Activated naive CD8-positive, alpha-beta T cell treated with anti-CD3 and anti-CD28 coated beads, Interleukin-2, amount 10 ng/mL, durations not matched to agents 7 days and 5 days (primary cell): ENCODE measurements at regions not wholly inside any gene's neighbourhood (a gene's known extent, or its start where the extent isn't known, plus 50 kb on each side); places are given as distances from the start of the nearest gene placed in this dataset.
"Not testable (repeated sequence)": the region's sequence is repeated elsewhere in the genome, so short reads cannot be mapped to it uniquely, and the experiment has no call there.

Experiments used
- ATAC-seq: fragments of 150-1000 bp; cut with Tn5 transposase; one replicate; pipeline ENCODE4 v1.10.0; 2021; ENCODE audit warnings: low read depth, moderate library complexity
- POLR2A ChIA-PET: fragments of 350-600 bp; sonication (Branson Sonifier 250); formaldehyde crosslinking; loops from one replicate; lab custom pipeline; 2021; ENCODE audit warnings: antibody characterized with exemption; lab: Charles Lee
- DNase-seq: peaks from one replicate; pipeline ENCODE4 v3.0.0; 2021
- H3K27ac Mint-ChIP-seq: one replicate; pipeline ENCODE4 v1.8.0; 2022; ENCODE audit warnings: mild to moderate bottlenecking, mixed read lengths
- H3K27me3 Mint-ChIP-seq: one replicate; pipeline ENCODE4 v1.8.0; 2022; ENCODE audit warnings: mild to moderate bottlenecking, moderate library complexity, mixed read lengths
- H3K36me3 Mint-ChIP-seq: one replicate; pipeline ENCODE4 v1.8.0; 2021; ENCODE audit warnings: mild to moderate bottlenecking, mixed read lengths
- H3K4me1 Mint-ChIP-seq: one replicate; pipeline ENCODE4 v1.8.0; 2021; ENCODE audit warnings: mixed read lengths
- H3K4me3 Mint-ChIP-seq: one replicate; pipeline ENCODE4 v1.8.0; 2022; ENCODE audit warnings: mild to moderate bottlenecking, moderate library complexity, mixed read lengths
- H3K9me3 Mint-ChIP-seq: one replicate; pipeline ENCODE4 v1.8.0; 2021; ENCODE audit warnings: mixed read lengths

DNA sequence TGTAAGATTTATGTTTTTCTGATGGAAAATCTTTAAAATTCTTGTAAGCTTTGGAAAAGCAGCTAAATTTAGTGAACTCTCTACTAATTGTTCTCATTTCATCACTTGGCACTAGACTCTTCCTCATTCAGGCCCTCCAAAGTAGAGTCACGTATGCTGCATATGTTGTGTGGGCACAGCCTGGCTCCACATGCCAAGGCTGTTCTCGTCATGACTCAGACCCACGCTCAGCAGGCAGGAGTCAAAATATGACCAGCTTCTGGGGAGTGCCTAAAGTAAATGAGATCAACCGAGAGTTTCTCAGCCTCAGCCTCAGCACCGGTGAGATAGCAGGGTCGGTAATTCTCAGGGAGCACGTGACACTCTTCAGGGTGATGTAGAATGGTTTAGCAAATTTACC, 1672.9 kb downstream of the REEP3 start:
- no peaks in the 10 kb centered on the region for H3K4me1 Mint-ChIP-seq
- no peak overlapping the region for H3K4me3 Mint-ChIP-seq
- no peaks in the 10 kb centered on the region for H3K27me3 Mint-ChIP-seq
- no peak for ATAC-seq
- no peak for DNase-seq
- H3K27ac Mint-ChIP-seq = no peak overlapping the region
- POLR2A ChIA-PET = no interaction called here
- no peaks in the 10 kb centered on the region for H3K36me3 Mint-ChIP-seq
- no peaks in the 10 kb centered on the region for H3K9me3 Mint-ChIP-seq

DNA sequence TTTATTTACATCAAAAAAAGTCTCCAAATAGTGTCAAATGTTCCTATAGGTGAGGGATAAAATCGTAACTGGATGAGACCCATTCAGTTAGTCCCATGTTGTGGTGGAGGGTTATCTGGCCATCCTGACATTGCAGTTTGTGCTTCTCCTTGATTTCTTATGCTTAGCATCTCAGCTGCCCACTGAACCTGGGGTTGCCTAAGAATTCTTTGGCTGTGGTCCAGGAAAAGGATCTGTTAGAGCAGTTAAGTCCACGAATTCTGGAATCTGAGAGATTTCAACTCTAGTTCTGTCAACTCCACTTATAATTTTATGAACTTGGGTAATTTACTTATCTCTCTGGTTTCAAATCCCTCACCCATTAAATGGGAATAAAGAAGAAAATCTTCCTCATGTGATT, 1673.4 kb downstream of the REEP3 start:
- Mint-ChIP-seq H3K4me1 (no peaks in the 10 kb centered on the region), H3K27me3 (no peaks in the 10 kb centered on the region), H3K9me3 (no peaks in the 10 kb centered on the region), H3K36me3 (no peaks in the 10 kb centered on the region), H3K4me3 (no peak overlapping the region), H3K27ac (no peak overlapping the region)
- DNase-seq (no peak), ATAC-seq (no peak)
- POLR2A ChIA-PET = no interaction called here

DNA sequence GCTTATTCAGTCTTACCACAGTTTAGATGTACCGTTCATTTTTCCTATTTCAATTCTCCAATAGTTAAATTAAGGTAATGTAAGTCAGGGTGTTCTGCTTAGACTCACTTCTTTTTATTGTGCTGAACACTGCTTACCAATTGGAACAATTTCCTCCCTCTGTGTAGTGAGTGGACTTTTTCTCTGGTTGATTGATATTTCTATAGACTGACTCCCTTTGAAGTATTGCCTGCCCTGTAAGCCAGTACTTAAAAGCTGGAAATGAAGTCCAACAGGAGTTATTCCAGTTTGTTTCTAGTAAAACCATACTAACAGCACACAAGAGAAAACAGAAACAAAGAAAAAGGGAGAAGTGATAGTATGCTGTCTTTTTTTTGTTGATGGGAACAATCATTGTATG, 1674.9 kb downstream of the REEP3 start:
- no peaks in the 10 kb centered on the region for H3K4me1 Mint-ChIP-seq
- H3K27me3 Mint-ChIP-seq = no peaks in the 10 kb centered on the region
- POLR2A ChIA-PET = no interaction called here
- DNase-seq (no peak), ATAC-seq (no peak)
- no peaks in the 10 kb centered on the region for H3K9me3 Mint-ChIP-seq
- no peaks in the 10 kb centered on the region for H3K36me3 Mint-ChIP-seq
- no peak overlapping the region for H3K27ac Mint-ChIP-seq
- no peak overlapping the region for H3K4me3 Mint-ChIP-seq

DNA sequence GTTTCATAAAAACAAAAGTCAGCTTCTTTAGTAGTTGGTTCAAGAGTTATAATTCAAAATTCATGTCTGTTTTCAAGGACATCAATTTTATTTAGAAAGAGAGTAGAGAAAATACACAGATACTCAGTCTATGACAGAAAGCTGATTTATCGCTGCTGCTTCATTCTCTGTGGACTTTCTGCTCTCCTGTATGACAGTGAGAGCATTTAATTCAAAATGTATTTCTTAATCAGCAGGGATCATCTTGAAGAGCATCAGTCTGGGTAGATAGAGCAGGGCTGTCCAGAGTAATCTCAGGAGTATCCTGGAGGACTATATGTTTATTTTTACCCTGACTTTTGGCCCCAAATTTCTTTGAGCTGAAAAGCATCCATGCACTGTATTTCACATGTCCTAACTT, 1676.7 kb downstream of the REEP3 start:
- ATAC-seq (no peak), DNase-seq (no peak)
- no peaks in the 10 kb centered on the region for H3K4me1 Mint-ChIP-seq
- POLR2A ChIA-PET = no interaction called here
- no peaks in the 10 kb centered on the region for H3K27me3 Mint-ChIP-seq
- H3K4me3 Mint-ChIP-seq = no peak overlapping the region
- H3K9me3 Mint-ChIP-seq = peaks cover 1% of the 10 kb centered on the region
- no peaks in the 10 kb centered on the region for H3K36me3 Mint-ChIP-seq
- H3K27ac Mint-ChIP-seq = no peak overlapping the region

DNA sequence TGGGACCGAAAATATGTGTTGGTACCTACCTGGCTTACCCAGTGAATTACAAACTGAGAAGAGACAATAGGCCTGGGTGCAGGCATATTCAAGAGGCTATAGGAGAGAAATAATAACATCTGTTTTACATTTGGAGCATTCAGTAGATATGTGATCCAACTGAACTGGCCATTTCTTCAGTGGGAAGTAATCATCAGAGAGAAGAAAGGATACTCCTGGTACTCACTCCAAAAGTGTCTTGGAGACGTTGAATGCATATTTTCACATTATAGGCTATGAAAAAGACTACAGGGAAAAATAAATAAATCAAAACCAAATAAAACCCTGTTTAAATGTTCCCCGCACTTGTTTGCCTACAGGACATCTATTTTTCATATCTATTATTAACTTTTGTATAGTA, 1680.3 kb downstream of the REEP3 start:
- no peaks in the 10 kb centered on the region for H3K36me3 Mint-ChIP-seq
- peaks cover 1% of the 10 kb centered on the region for H3K9me3 Mint-ChIP-seq
- no peak for DNase-seq
- no peaks in the 10 kb centered on the region for H3K4me1 Mint-ChIP-seq
- H3K27ac Mint-ChIP-seq = no peak overlapping the region
- POLR2A ChIA-PET = no interaction called here
- H3K4me3 Mint-ChIP-seq = no peak overlapping the region
- no peak for ATAC-seq
- H3K27me3 Mint-ChIP-seq = no peaks in the 10 kb centered on the region

DNA sequence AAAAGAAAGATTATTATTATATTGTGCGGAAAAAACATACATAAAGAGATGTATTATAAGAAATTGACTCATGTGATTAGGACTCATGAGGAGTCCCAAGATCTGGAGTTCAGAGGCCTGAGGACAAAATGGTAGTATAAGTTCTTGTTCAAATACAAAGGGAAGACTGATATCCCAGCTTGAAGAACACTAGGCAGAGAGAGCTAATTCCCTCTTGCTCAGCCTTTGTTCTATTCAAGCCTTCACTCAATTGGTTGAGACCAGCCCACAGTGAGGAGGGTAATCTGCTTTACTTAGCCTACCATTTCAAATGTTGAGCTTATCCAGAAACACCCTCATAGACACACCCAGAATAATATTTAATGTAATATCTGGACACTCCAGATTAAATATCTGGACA, 1683.8 kb downstream of the REEP3 start:
- Mint-ChIP-seq H3K36me3 (no peaks in the 10 kb centered on the region), H3K4me1 (no peaks in the 10 kb centered on the region), H3K4me3 (no peak overlapping the region), H3K9me3 (peaks cover 1% of the 10 kb centered on the region), H3K27me3 (no peaks in the 10 kb centered on the region), H3K27ac (no peak overlapping the region)
- no peak for DNase-seq
- POLR2A ChIA-PET = no interaction called here
- ATAC-seq = no peak

DNA sequence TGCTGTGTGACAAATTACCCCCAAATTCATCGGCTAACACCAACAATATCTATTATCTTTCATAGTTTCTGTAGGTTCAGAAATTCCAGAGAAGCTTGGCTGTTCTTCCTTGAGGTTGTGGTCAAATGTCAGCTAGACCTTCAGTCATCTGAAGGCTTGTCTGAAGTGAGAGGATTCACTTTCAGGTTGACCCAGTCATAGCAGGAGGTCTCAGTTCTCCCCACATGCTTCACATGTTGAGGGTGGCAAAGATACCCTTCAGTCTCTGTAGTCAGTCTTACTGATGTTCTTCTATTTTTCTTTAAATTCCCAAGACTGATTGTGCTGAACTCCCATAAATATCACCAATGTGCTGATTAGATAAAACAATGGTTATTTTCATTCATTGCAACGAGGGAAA, 1692.0 kb downstream of the REEP3 start:
- no peaks in the 10 kb centered on the region for H3K4me1 Mint-ChIP-seq
- H3K9me3 Mint-ChIP-seq = no peaks in the 10 kb centered on the region
- no peaks in the 10 kb centered on the region for H3K27me3 Mint-ChIP-seq
- H3K4me3 Mint-ChIP-seq = no peak overlapping the region
- H3K36me3 Mint-ChIP-seq = no peaks in the 10 kb centered on the region
- no peak for ATAC-seq
- POLR2A ChIA-PET = no interaction called here
- DNase-seq = no peak
- H3K27ac Mint-ChIP-seq = no peak overlapping the region

DNA sequence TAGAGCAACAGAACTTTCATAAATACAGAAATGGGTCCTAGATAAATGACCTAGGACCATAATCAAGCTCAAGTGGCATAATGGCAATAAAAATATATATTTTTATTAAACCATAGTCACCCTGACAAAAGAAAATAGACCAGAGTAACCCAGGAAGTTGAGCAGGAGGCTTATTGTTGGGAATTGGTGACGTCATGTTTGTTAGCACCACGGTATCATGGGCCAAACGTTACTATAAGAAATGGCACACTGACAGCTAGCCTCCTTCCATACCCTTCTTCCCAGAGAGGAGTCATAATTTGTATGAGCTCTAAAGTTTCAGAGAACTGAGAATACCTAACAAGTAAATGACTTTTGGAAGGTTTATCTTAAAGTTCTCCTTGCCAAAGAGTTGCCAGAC, 1698.2 kb downstream of the REEP3 start:
- H3K4me3 Mint-ChIP-seq = no peak overlapping the region
- no peaks in the 10 kb centered on the region for H3K27me3 Mint-ChIP-seq
- POLR2A ChIA-PET = no interaction called here
- H3K36me3 Mint-ChIP-seq = no peaks in the 10 kb centered on the region
- no peak for DNase-seq
- no peaks in the 10 kb centered on the region for H3K4me1 Mint-ChIP-seq
- no peak overlapping the region for H3K27ac Mint-ChIP-seq
- no peak for ATAC-seq
- H3K9me3 Mint-ChIP-seq = peaks cover 3% of the 10 kb centered on the region

DNA sequence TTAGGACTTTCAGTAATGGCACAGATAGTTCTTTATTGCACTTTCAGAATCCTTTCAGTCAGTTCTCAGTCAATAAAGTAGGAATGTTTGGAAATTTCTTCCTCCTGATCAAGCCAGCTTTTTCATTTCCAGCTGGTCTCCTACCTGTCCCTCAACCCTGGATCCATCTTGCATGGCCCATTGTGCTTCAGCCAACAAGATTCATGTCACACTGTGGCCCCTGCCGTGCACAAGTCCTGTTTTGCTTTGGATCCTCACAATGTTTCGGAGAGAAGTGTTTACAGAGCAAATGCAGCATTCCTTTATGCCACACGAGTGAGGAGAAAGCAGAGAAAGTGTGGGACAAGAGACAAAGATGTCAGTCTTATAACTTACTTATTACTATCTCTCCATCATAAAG, 1694.7 kb upstream of the LRRTM3 start:
- no peak for DNase-seq
- no peaks in the 10 kb centered on the region for H3K36me3 Mint-ChIP-seq
- H3K4me3 Mint-ChIP-seq = no peak overlapping the region
- ATAC-seq = no peak
- no peaks in the 10 kb centered on the region for H3K27me3 Mint-ChIP-seq
- peaks cover 2% of the 10 kb centered on the region for H3K9me3 Mint-ChIP-seq
- POLR2A ChIA-PET = no interaction called here
- no peaks in the 10 kb centered on the region for H3K4me1 Mint-ChIP-seq
- no peak overlapping the region for H3K27ac Mint-ChIP-seq

DNA sequence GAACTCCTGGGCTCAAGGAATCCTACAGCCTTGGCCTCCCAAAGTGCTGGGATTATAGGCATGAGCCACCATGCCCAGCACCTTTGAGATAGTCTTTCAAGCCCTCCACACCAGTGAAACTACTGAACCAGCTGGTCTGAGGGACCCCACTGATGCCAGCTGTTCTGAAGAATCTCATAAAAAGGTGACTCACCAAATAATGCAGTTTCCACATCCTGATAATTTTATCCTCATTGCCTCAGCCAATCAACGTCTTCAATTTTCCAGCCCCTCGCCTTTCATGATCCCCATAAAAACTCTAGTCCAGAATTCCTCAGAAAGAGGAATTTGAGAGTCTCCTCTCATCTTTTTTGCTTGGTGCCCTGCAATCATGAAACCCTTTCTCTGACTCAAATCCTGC, 1691.6 kb upstream of the LRRTM3 start:
- Mint-ChIP-seq H3K9me3 (no peaks in the 10 kb centered on the region), H3K4me3 (no peak overlapping the region), H3K27me3 (no peaks in the 10 kb centered on the region), H3K36me3 (no peaks in the 10 kb centered on the region), H3K27ac (no peak overlapping the region), H3K4me1 (no peaks in the 10 kb centered on the region)
- ATAC-seq (no peak), DNase-seq (no peak)
- POLR2A ChIA-PET = no interaction called here

DNA sequence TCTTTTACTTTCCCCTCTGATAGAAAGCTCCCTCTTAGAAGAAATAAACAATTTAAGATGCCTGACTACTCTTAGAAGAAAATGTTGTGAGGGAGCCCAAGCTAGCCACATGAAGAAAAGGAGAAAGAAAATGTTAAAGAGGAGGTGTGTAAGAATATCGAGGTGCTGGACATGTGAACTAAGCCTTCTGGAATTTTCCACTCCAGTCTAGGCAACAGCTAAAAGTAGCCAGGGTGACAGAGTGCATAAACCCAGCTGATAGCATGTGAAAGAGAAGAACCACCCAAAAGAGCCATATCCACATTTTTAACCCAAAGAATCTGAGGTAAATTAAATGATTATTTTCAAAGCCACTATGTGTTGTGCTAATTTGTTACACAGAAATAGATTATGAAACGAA, 1690.6 kb upstream of the LRRTM3 start:
- no peak for ATAC-seq

DNA sequence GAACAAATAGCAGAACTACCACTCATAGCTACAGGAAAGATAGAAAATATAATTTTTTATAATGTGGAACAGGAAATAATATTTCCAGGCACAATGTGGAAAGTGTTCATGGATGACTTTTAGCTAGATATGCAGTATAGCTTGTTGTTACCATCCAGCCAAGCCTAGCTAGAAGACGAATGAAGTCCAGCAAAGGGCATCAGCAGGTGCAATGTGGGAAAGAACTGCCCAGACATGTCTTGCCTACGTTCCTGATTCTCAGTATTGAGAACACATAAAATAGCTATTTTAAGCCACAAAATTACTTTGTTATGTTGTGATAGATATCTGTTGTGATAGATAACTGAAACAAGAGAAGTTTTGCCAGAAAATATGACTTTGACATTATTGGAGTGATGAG, 1690.0 kb upstream of the LRRTM3 start:
- no peak for ATAC-seq
- POLR2A ChIA-PET = no interaction called here
- no peaks in the 10 kb centered on the region for H3K27me3 Mint-ChIP-seq
- H3K4me3 Mint-ChIP-seq = no peak overlapping the region
- DNase-seq = no peak
- no peaks in the 10 kb centered on the region for H3K9me3 Mint-ChIP-seq
- H3K27ac Mint-ChIP-seq = no peak overlapping the region
- no peaks in the 10 kb centered on the region for H3K36me3 Mint-ChIP-seq
- no peaks in the 10 kb centered on the region for H3K4me1 Mint-ChIP-seq

More for the DNA sequence above, 1690.6 kb upstream of the LRRTM3 start:
- no peaks in the 10 kb centered on the region for H3K4me1 Mint-ChIP-seq
- POLR2A ChIA-PET = no interaction called here
- H3K4me3 Mint-ChIP-seq = no peak overlapping the region
- DNase-seq = no peak
- no peaks in the 10 kb centered on the region for H3K36me3 Mint-ChIP-seq
- H3K27me3 Mint-ChIP-seq = no peaks in the 10 kb centered on the region
- H3K9me3 Mint-ChIP-seq = no peaks in the 10 kb centered on the region
- H3K27ac Mint-ChIP-seq = no peak overlapping the region

DNA sequence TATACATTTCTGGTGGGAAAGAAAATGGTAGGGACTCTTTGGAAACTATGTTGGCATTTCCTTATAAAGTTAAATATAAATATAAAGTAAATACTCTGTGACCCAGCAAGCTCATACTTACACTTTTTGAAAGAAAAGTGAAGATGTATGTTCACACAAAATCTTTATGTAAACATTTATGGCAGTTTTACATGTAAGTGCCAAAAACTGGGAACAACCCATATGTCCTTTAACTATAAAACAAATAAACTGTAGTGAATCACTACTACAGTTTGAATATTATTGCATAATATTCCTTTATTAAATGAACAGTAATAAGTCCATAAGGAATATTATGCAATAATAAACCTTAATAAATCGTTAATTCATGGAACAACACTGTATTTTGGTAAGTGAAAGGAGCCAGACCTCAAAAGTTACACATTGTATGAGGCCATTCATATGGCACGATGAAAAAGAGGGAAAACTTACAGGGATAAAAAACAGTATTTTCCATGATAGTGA, 1660.3 kb upstream of the LRRTM3 start:
- H3K36me3 Mint-ChIP-seq = no peaks in the 10 kb centered on the region
- no peak overlapping the region for H3K4me3 Mint-ChIP-seq
- no peaks in the 10 kb centered on the region for H3K27me3 Mint-ChIP-seq
- no peak for DNase-seq
- POLR2A ChIA-PET = no interaction called here
- H3K9me3 Mint-ChIP-seq = peaks cover 4% of the 10 kb centered on the region
- H3K4me1 Mint-ChIP-seq = no peaks in the 10 kb centered on the region
- no peak for ATAC-seq
- no peak overlapping the region for H3K27ac Mint-ChIP-seq

DNA sequence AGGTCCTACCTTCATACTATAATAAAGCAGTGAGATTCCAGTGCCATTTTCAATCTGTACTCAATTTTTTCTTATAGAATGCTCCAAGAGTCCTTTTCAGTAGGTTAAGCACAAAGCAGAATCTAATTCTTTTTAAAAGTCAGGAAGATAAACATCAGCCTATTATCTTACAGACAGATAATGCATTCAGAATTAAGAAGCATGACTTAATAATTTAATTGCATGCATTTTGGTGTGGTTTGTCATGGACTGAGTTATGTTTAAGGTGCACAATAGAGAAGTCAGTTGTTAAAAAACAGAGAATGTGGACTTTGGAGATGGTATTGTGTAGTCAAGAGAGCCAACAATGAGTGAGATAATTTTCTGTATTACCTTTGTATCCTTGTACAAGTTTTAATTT, 1656.3 kb upstream of the LRRTM3 start:
- H3K4me3 Mint-ChIP-seq, H3K36me3 Mint-ChIP-seq, H3K4me1 Mint-ChIP-seq, H3K9me3 Mint-ChIP-seq, POLR2A ChIA-PET, H3K27me3 Mint-ChIP-seq, H3K27ac Mint-ChIP-seq, DNase-seq, ATAC-seq: not testable (repeated sequence)

DNA sequence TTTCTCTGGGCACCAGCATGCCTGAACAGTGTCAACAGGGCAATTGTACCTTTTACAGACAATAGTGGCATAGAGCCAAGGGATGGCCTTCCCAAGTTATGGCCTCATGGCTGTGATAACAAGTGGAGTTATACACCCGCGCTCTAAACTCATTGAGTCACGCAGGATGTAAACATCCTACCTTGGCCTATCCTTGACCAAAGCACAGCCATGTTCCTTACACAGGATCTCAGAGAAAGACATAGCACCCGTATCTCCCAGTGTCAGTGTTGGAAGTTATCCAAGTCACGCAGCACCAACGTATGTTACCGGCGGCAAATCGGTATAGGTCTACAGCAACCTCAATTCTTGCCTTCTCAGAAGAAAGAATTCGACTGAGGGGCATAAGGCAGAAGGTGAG, 1654.9 kb upstream of the LRRTM3 start:
- Mint-ChIP-seq H3K4me3 (no peak overlapping the region), H3K4me1 (no peaks in the 10 kb centered on the region), H3K9me3 (no peaks in the 10 kb centered on the region), H3K36me3 (no peaks in the 10 kb centered on the region), H3K27me3 (no peaks in the 10 kb centered on the region), H3K27ac (no peak overlapping the region)
- DNase-seq (no peak), ATAC-seq (no peak)
- POLR2A ChIA-PET = no interaction called here
